ENCODE measurements at regions not wholly inside any gene's neighbourhood (a gene's known extent, or its start where the extent isn't known, plus 50 kb on each side); places are given as distances from the start of the nearest gene placed in this dataset.

- DNase-seq (ENCODE audit: low spot score), result no peak
These were observed 203.8 kb upstream of the CDH4 start for GRCh38 chr20:61048302-61048701.

DNA sequence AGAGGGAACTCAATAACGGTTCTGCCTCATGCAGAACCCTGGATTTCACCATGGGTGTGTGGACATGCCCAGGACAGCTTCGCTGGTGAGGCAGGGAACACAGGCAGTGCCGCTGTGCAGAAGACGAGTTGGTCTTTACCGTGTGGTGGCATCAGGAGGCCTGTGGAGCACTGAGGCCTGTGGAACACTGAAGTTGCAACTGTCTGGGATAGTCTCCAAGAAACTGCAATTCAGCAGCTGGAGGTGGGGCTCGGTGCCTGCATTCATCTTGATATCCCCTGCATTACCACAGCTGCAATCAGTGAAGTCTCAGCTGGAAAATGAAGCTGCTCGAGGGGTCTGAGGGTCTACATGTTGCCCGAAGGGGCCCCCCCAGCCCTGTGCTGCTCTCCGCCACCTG is 202.4 kb upstream of the CDH4 start:
- no peak for DNase-seq (ENCODE audit: low spot score)

DNA sequence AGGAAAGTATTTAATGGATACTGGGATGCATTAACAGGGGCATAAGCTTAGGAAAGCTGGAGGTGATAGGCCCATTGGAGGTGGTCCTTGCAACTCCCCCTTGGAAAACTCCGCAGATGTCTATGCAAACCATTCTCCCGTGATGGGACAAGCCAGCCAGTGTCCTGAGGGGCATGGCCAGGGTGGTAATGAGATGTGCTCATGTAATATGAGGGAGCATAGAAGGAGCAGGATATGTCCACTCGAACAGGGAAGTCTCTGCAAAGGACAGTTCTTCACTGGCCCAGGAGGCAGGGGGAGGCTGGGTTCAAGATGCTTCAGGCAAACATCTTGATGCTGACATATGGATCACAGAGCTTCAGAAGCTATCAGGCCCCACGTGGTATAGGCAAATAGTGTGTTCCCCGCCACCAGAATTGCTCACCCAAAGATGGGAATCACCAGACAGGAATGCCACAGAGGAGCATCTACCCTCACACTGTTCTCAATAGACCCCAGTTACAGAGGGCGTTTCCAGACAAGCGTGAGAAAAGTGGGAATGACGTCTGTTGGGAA is 201.6 kb upstream of the CDH4 start:
- DNase-seq (ENCODE audit: low spot score), result no peak

DNA sequence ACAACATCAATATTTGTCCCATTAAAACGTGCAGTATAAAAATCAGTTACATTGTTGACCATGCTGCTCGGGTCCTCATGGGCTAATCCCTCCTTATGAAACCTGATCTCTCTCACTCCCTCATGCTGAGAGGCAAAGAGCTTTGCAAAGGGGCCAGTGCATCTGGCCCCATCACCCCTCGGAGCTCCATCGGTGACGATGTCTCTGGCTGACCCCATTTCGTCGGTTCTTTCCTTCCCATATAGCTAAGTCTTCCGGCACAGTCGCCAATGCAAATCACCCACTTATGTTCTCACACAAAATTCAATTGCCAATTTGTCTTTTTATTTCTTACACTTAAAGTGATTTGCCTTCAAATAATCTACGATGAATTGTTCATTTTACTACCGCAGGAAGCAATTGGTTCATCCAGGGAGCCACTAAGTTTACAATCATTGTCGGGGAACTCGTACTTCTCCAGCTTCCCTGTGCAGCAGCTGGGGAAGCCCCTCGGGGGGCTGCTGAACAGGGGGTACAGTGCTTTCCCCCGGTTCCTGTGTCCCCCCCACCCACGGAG is 199.8 kb upstream of the CDH4 start:
- no peak for DNase-seq (ENCODE audit: low spot score)

- DNase-seq (ENCODE audit: low spot score), result no peak
These were observed 199.2 kb upstream of the CDH4 start for GRCh38 chr20:61052776-61053442.

- DNase-seq (ENCODE audit: low spot score), result no peak
These were observed 198.6 kb upstream of the CDH4 start for GRCh38 chr20:61053487-61053886.

DNA sequence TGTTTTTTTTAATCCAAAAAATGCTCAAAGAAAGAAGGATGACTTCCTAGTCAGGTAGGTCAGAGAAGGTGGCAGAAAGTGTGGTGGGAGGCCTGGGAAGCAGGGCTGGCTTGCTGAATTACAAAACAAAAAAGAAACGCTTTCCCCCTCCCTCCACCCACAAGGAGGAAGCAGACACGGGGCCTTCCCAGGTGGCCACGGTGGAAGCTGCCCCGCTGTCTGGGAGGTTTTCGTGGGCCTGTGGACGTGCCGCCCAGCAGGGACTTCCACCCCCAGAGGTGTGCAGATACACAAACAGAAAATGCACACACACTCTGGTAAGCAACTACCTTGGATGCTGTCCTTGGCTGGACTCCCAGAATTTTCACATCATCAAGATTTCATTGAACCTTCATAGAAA is 198.2 kb upstream of the CDH4 start:
- DNase-seq (ENCODE audit: low spot score), result no peak

GRCh38 chr20:61054411-61054810 is 197.7 kb upstream of the CDH4 start:
- DNase-seq (ENCODE audit: low spot score), result no peak

DNA sequence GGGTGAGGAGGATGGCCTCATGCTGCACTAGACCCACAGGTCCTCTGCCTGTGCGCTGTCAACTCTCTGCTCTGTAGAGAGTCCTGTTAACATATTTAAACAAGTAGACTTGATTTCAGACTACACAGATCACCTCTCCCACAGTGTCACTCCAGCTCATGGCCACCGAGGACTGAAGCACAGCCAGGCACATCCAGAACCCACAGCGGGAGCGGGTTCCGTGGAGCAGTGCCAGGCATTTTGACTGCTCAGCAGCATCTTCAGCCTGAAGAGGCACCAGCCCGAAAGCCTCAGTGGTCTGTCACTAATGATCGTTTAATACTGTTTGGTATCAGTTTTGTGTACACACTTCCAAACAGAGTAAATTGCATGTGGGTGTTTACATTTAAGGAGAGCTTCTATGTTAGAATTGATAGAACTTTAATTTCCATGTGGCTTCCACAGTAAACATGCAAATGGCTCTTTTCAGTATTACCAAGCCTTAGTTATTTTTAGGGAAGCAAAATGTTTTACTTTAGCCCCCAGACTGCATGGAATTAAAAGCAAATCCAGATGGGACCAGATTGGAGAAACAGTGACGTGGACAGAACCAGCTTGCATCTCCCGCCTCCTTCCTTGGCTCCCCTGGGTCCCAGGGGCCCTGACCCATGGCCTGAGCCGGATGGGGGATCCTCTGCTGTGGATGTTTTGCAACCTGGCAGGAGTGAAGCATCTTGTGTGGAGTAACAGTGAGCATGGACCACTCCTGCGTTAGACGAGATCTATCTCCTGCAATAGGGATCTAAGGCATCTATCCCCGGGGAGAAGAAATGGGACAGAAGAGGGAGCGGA is 196.7 kb upstream of the CDH4 start:
- DNase-seq (ENCODE audit: low spot score), result no peak

- DNase-seq (ENCODE audit: low spot score), result no peak
These were observed 195.9 kb upstream of the CDH4 start for GRCh38 chr20:61056116-61056515.

DNA sequence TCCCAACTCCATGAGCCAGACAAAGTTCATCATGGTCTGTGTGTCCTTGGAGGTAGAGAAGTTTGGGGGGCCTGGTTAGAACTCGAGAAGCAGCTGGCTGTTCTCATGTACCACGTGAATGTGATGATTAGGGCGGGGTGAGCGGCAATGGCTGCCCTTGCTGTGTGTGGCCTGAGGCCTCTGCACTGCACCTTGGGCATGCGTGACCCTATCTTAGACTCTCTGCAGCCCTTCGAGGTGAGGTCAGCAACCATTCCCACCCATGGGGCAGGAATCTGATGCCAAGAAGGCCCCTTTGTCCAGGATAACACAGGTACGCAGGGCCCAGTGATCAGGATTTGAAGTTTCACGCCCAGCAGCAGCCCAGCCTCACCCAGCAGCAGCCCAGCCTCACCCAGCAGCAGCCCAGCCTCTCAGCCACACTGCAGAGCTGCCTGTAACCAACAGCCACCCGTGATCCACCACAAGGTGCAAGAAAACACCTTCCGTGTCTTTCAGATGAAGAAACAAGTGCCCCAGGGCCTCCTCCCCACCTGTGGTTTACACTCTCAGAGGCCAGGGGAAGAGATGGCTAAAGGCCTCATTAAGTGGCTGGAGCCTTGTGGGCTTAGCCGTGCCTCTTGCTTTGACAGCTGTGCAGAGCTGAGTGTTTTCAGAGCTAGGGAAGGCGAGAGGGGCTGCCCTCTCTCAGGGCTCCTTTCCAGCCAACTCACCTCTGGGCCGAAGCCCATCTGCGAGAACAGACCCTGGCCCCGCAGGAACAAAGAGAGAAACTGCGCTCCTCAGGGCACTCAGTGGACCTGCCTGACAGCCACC is 195.2 kb upstream of the CDH4 start:
- no peak for DNase-seq (ENCODE audit: low spot score)

DNA sequence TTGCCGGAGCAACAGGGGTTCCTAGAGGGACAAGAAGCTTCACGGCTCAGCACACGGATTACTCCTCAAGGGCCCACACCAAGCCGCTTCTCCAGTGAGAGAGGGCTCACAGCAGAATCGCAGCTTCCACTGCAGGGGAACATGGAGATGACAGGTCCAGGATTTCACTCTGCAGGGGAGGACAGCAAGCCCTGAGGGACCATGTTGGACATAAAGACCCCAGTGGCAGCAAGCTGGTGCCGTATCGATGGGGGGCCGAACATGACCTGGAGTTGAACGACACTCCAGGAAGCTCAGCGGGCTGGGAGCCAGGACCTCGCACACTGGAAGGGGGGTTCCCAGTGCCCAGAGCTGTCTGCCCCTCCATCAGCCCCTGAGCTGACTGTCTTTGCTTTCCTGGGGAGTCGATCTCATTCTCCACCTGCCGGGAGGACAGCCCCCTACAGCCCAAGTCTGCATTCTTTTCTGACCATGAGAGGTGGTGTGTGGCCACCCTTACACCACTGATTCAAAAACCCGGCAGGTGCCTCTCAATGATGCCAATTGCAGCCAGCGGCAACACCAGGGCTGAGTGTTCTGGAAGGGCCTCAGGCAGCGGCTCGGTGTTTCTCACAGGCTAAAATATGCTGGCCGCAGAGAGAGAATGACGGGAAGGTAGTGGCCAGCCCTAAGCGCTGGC is 194.5 kb upstream of the CDH4 start:
- no peak for DNase-seq (ENCODE audit: low spot score)

GRCh38 chr20:61061981-61062380 is 190.1 kb upstream of the CDH4 start:
- DNase-seq (ENCODE audit: low spot score), result no peak

DNA sequence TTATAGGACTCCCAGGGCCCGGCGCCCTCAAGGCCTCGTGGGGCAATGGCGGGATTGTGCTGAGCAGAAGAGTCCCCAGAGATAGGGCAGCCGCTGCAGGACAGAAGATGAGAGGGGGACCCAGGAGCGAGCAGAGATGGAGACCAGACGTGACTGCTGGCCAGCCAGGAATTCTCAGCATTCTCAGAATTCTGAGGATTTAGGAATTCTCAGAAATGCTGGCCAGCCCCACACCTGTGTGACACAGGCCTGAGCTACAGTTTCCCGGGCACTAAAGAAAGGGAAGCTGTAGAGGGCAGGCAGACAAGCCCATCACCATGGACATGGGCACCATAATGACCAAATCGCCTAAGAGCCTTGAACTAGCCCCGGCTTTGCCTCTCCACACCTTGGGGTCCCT is 186.2 kb upstream of the CDH4 start:
- no peak for DNase-seq (ENCODE audit: low spot score)

DNA sequence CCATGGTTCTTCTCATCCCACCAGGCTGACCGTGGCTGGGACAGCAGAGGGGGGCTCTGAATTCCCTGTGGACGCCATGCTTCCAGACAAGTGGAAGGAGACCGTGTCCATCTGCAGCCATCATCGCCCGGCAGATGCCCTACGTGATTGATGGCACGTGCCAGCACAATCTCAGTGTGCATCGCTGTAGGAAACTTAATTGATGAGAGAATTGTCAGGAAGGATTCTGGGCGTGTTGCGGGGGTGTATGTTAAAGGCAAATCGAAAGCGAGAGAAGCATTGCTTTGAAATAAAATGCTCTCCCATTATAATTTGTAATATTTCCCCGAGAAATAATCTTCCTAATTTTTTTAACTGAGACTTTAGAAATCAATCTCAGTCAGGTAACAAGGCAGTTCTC is 185.5 kb upstream of the CDH4 start:
- DNase-seq (ENCODE audit: low spot score), result no peak

GRCh38 chr20:61067221-61067620 is 184.8 kb upstream of the CDH4 start:
- no peak for DNase-seq (ENCODE audit: low spot score)

GRCh38 chr20:61072398-61072797 is 179.7 kb upstream of the CDH4 start:
- no peak for DNase-seq (ENCODE audit: low spot score)

DNA sequence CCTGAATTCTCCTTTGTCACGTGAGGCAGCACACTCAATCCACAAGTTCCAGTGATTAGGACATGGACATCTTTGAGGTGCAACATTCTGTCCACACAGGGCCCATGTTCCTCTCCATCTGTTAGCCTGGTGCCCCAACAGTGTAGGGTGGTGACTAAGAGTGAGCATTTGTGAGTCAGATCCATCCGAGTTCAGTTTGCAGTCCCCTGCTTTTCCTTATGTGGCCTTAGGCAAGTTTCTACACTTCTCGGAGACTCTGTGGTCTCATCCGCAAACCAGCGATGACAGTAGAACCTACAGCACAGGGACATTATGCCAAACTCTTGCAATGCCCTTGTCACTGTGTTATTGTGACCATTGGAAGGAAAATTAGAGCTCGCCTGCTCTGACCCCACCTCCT is 178.7 kb upstream of the CDH4 start:
- DNase-seq (ENCODE audit: low spot score), result no peak

GRCh38 chr20:61082720-61083119 is 169.3 kb upstream of the CDH4 start:
- DNase-seq (ENCODE audit: low spot score), result no peak

DNA sequence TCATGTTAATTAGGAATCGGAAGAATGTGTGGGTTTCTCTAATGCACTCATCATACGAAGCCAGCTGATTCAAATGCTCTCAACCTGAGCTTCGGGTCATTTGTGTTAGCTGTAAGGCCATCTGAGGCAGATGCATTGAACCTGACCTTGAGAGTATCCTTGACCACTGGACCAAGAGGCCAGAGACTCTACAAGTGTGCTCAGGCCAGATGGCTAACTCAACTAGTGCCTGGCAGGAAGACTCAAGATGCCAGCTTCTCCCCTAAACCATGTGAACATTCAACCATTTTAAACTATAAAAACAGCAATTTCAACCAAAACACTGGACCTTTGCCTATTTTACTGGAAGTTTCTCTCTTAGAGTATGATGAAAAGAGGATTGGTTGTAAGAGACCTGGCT is 168.6 kb upstream of the CDH4 start:
- no peak for DNase-seq (ENCODE audit: low spot score)

DNA sequence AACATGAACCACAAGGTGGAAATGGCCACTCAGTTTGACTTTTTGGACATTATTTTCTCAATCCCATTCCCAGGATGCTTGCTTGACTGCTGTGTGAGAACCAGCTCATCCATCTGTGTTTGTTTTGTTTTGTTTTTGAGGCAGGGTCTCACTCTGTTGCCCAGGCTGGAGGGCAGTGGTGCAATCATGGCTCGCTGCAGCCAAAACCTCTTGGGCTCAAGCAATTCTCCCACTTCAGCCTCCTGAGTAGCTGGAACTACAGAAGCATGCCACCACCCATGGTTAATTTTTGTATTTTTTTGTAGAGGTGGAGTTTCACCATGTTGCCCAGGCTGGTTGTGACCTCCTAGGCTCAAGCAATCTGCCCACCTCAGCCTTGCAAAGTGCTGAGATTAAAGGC is 166.0 kb upstream of the CDH4 start:
- no peak for DNase-seq (ENCODE audit: low spot score)

DNA sequence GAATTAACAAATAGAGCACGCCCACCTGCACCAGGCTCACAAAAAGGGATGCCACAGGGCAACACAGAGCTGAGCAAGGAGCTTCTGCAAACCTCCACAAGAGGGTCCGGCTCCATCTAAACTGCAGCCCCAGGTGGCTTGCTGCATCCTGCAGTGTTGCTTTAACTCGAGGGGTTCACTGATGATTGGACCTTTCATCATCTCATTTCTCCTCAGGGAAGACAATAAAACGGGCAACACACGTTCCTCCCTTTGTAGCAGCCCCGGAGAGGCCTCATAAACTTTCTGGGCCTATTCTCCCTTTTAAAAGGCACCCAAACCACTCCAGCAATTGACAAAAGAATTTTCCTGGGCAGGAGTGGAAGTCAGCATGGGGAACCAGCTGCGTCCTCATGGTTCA is 161.5 kb upstream of the CDH4 start:
- DNase-seq (ENCODE audit: low spot score), result no peak
